ENCODE measurements at regions not wholly inside any gene's neighbourhood (a gene's known extent, or its start where the extent isn't known, plus 50 kb on each side); places are given as distances from the start of the nearest gene placed in this dataset.

DNA sequence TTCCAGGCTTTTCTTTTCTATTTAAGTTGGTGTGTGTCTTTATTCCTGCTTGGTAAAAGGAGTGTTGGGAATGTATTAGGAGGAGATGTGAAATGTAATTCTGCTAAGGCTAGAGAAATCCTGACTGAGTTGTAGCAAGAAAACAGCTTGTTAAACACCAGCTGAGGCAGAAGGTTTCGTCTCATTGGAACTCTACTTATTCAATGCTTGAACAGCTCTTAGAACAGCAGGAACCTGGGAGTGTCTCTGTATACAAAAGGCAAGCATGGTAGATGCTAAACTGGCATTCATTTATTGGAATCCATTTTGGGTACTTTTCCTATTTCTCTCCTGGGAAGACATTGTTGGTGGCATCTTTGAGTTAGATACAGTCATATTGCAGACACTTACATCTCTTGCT, 280.9 kb downstream of the HRH4 start:
- no peak for DNase-seq

DNA sequence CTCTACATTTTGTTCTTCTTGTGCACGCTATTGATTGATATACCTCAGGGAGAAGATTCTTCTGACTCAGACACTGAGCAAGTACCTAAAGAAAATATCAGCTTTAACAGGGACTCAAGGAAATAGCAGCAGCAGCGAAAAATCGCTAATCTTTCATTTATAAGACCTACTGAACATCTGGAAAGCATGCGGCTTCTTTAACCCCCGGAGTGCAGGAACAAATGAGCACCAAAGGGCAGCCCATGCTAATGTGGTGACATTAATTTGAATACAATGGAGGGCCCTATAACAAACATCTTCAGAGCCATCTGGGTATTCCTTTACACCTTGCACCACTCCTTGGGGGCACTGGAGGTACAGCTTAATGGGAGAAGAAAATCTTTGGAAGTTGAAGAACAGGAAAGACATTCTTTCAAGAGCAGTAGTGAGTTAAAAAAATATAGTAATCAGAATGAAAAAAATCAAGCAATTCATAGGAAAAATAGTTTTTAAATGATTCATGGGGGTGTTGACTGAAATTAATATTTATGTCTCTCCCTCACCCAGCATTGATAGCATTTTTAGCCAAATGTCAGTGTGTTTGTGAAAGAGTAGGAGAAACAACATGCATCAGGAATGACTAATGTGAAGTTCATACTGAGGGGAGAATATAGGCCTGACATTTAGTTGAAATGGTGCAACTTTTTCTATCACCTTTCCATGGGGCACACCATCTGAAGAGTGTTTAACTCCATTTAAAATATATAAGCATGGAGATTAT, 281.7 kb downstream of the HRH4 start:
- DNase-seq: no peak

DNA sequence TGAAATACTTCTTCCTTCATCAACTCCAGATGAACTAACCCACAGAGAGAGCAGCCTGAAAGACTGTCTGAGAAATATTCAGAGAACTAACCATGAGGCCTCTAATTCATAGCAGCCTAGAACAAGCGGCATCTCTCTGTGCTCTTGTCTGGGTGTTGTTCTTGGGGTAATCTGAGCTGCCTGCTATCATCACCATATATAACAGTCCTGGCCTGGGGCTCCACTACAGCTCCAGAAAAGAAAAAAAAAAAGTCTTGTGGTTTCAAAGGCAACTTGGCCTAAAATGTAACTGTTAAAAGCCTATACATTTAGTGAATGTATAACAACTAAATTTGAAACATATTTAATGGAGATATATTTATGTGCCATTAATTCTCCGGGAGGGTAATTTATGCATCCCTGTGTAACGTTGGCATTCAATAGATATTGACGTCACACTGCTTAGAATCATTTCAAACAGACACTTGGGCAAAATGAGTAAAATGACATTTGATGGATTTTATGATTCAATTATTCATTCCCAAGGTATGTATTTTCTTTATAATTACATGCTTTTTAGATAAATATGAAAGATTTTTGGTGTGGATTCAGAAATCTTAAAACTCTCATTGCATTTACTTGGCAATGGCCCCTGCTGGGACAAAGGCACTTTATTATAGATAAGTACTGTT, 294.3 kb downstream of the HRH4 start:
- no peak for DNase-seq

- no peak for DNase-seq
Observed at GRCh38 chr18:24756385-24756784, 295.9 kb downstream of the HRH4 start.

DNA sequence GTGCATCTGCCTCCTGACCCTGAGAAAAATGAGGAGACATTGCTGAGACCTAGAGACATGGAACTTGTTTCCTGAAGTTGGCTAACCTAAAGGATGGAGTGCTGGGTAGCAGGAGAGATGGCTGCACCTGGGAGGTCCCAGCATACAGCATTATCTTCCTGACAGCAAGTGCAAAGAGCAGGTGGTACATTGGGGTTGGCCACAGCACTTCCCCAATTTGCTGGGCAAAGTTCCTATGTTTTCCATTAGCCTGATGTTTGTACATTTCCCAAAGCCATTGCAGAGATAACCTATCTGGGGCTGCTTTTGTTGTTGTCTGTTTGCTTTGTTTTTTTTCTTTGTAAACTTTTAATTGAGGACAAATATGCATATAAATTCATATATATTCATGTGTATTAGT, 296.7 kb downstream of the HRH4 start:
- DNase-seq: no peak

DNA sequence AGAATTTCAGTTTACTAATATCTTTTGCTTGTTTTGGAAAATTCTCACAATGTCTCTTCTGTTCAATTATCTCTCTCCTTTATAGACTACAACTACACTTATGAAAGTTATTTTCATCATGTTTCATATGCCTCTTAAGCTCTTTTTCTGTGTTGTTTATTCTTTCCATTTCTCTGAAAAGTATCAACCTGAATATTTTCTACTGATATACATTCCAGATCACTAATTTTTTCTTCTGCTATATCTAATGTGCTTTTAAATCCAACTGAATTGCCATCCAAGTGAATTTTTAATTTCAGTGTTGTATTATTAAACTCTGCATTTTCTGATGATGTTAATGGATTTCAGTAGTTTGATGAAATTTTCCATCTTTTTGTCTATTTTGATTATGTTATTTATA, 301.3 kb downstream of the HRH4 start:
- DNase-seq: no peak

DNA sequence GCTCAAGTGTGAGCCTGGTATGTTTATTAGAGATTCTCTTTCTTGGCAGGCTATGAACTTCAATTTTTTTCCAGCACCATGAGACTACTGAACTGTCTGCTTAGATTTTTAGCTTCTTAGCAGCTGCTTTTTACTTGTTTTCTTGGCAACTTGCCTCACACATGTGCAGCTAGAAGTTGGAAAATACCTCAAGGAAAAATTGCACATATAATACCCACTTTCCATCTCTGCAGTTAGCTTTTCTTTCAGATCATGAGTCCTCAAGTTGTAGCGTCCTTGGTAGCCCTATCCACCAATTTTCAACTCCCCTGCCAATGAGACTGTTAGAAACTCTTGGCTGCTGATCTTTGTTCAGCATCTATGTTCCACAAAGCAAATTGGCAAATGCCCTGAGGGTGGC, 302.1 kb downstream of the HRH4 start:
- no peak for DNase-seq

DNA sequence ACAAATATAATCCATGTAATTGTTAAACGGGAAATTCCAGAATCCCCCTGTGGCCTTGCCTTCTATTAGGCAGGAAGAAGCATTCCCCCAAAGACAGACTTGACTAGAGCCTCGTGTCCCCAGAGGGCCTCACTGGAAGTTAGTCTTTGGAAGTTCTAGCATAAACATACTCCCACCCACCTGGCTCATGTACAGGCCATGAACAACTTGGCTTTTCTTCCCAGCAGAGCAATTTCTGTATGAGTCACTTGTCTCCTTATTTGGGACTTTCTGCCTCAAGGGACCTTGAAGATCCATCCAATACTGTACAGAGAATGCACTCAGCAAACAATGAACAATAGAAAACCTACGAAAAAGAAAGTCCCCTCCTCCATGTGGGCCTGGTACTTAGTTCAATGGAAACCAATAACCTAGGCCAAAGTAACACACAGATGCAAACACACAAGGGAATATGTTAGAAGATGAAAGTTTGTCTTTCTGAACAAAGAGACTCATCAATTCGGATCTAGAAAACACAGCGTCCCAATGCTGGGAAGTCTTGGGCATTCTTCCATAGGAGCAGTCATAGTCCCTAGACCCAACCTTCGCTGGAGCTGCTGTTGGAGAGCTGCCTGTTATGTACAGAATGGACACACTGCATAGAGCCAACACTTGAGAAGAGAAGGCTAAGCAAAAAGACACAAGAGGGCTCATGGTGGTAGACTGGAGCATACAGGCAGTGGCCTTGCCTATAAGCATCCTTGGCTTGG, 303.5 kb downstream of the HRH4 start:
- no peak for DNase-seq

DNA sequence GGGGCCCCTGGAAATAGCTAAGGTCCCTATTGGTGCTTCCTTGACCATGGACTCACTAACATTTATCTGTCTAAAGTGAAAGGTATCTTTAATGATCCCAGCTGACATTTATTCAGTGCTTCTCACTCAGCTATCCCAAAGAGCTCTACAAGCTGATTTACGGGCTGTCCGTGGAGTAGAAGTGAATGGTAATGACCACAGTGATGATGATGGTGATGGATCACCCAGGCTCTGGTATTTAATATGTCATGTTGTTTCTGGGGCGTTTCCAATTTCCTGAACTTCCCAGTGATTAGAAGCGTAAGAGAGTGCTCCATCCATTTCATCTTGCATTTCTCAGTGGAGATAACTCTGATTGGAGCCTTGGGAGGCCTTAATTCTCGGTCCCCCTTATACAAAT, 304.3 kb downstream of the HRH4 start:
- DNase-seq: no peak

- DNase-seq: no peak
Observed at GRCh38 chr18:24766376-24766775, 305.9 kb downstream of the HRH4 start.

- DNase-seq: no peak
Observed at GRCh38 chr18:24770311-24771024, 310.0 kb downstream of the HRH4 start.

GRCh38 chr18:24771300-24771699, 310.9 kb downstream of the HRH4 start:
- DNase-seq: no peak

- DNase-seq: no peak
Observed at GRCh38 chr18:24773101-24773500, 312.7 kb downstream of the HRH4 start.

DNA sequence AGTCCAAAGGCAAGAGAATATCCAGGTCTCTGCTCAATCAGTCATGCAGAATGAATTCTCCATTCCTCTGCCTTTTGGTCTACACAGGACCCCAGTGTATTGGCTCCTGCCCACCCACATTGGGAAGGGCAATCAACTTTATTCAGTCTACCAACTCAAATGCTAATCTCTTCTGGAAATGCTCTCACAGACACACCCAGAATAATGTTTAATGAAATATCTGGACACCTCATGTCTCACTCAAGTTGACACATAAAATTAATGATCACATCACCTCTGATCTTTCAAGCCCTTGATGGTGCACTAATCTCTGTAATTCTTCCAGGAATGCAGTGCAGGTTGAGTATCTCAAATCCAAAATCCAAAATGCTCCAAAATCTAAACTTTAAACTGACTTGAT, 315.6 kb downstream of the HRH4 start:
- DNase-seq: no peak

DNA sequence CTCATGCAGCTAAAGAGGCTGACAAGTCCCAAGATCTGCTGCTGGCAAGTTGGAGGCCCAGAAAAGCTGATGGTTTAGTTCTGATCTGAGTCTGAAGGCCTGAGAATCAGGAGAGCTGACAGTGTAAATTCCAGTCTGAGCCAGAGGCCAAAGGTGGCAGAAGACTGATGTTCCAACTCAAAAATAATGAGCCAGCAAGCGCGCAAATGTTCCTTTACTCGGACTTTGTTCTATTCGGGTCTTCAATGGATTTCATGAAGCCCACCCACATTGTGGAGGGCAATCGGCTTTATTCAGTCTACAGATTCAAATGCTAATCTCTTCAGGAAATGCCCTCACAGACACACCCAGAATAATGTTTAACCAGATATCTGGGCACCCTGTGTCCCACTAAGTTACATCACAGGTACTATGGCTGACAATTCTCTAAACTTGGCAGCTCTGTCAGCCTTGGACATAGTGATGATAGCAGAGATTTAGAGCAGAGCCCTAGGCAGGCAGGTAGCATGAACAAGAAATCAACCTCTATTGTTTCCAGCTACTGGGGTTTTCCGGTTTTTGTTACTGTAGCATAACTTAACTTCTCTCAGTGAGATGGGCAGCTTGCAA, 318.5 kb downstream of the HRH4 start:
- DNase-seq: no peak

DNA sequence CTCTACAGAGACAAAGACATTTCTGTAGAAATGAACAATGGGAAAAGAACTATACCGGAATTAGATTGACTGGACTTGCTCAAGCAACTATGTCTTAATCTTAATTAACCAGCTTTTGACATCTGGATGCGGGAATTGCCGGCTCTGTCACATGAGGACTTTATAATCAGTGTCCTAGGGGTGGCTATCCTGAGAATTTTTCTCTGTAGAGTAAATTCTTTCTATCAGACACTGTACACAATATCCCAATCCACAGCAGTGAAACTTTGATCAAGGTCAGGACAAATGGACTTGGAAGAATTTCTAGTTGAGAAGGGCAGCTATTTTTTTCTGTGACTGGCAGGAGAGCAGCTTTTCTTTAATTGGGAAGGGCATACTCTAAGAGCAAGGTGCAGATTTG, 322.1 kb downstream of the HRH4 start:
- no peak for DNase-seq

- no peak for DNase-seq
Observed at GRCh38 chr18:24785019-24785418, 324.6 kb downstream of the HRH4 start.

GRCh38 chr18:24786027-24786426, 325.6 kb downstream of the HRH4 start:
- DNase-seq: no peak

GRCh38 chr18:24790347-24790746, 329.9 kb downstream of the HRH4 start:
- DNase-seq: no peak

DNA sequence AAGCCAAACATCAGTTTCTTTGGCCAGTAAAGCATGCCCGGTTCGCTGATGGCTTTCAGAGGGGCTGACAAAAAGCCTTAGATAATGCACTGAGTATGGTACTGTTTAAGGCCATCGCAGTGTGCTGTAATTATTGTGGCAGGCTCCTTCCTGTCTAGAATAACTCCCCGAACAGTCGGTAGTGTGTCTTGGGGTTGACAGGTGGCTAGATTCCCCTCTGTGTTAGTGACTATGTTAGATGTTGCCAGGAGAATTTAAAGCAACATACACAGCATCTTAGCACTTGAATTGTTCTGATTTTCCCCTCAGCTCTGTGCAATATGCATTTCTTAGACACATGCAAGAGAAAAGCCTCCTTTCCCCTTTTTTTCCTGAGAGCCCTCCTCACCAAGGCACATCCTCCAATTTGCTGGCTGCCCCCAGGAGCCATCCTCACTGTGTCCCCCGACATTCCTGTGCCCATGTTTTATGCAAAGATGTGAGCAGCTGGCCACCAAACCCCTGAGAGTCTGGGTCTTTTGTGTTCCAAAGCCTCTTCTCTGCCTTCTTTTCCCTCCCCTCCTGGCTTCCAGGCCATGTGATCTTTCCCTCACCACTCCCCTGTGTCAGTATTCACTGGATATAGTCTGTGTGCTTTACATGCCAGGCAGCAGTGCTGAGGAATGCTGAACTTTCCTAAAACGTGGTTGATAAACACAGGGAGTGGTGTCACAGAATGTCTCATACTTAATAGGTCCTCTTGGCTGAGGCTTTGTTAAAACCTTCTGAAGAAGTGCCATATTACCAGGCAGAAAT, 331.5 kb downstream of the HRH4 start:
- DNase-seq: no peak

DNA sequence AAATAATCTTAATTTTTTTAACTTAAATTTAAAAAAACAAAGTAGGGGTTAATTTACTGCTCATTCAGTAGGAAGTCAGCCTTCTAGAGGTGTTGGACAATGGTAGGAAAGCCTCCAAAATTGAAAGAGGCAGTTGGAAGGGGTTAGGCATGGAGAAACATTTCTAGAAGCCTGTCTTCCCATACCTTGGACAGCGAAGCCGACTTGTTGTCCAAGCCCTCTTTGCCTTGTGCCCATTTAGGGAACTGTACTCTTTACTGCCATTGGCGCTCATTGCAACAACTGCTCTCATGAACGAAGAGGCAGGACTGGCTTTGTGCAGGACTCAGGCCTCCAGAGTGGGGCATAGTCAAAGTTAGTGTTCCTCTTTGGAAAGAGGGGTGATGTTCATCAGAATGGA, 333.3 kb downstream of the HRH4 start:
- DNase-seq: no peak

DNA sequence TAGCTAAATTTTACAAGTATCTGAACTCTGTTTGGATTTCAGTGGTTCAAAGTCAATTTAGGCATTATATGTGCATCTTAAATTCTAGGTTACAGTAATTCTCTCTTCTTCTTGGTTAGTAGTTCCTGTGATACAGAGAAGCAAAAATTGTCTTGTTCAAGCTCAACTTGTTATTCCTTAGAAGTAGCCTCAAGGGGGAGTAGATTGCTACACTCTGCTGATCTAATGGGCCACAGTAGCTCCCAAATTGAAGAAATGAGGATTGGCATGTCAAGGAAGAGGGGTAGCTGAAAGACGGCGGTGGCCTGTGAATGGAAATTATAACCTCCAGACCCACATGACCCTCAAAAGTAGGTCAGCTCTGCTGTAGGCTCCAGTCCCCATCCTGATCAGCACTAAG, 334.7 kb downstream of the HRH4 start:
- DNase-seq: no peak

Measured in stimulated activated CD4-positive, alpha-beta T cell treated with anti-CD3 and anti-CD28 coated beads, Interleukin-4, amount 100 ng/mL, for 24 hours (primary cell).